ENCODE measurements at regions not wholly inside any gene's neighbourhood (a gene's known extent, or its start where the extent isn't known, plus 50 kb on each side); places are given as distances from the start of the nearest gene placed in this dataset.

- TF ChIP-seq CTCF (IDR thresholded peaks at IDR 0.05; ENCODE audit: extremely low read depth, missing control alignments) = no peak
- DNase-seq (ENCODE audit: low spot score) = no peak
Observed at GRCh38 chr6:108768792-108769524, 79.3 kb upstream of the ARMC2 start.

- DNase-seq (ENCODE audit: low spot score) = no peak
- TF ChIP-seq CTCF (IDR thresholded peaks at IDR 0.05; ENCODE audit: extremely low read depth, missing control alignments) = no peak
Observed at GRCh38 chr6:108771421-108771820, 76.8 kb upstream of the ARMC2 start.

- no peak for TF ChIP-seq CTCF (IDR thresholded peaks at IDR 0.05; ENCODE audit: extremely low read depth, missing control alignments)
- no peak for DNase-seq (ENCODE audit: low spot score)
Observed at GRCh38 chr6:108774555-108774954, 73.7 kb upstream of the ARMC2 start.

- TF ChIP-seq CTCF (IDR thresholded peaks at IDR 0.05; ENCODE audit: extremely low read depth, missing control alignments) = no peak
- no peak for DNase-seq (ENCODE audit: low spot score)
Observed at GRCh38 chr6:108777536-108777935, 70.7 kb upstream of the ARMC2 start.

- no peak for DNase-seq (ENCODE audit: low spot score)
- no peak for TF ChIP-seq CTCF (IDR thresholded peaks at IDR 0.05; ENCODE audit: extremely low read depth, missing control alignments)
Observed at GRCh38 chr6:108778421-108779186, 69.6 kb upstream of the ARMC2 start.

GRCh38 chr6:108779536-108780275, 68.5 kb upstream of the ARMC2 start:
- no peak for DNase-seq (ENCODE audit: low spot score)
- TF ChIP-seq CTCF (IDR thresholded peaks at IDR 0.05; ENCODE audit: extremely low read depth, missing control alignments) = no peak

GRCh38 chr6:108780784-108781183, 67.4 kb upstream of the ARMC2 start:
- no peak for TF ChIP-seq CTCF (IDR thresholded peaks at IDR 0.05; ENCODE audit: extremely low read depth, missing control alignments)
- no peak for DNase-seq (ENCODE audit: low spot score)
